Osteocyte (in vitro differentiated cells): ENCODE measurements at regions not wholly inside any gene's neighbourhood (a gene's known extent, or its start where the extent isn't known, plus 50 kb on each side); places are given as distances from the start of the nearest gene placed in this dataset.
"Not testable (repeated sequence)": the region's sequence is repeated elsewhere in the genome, so short reads cannot be mapped to it uniquely, and the experiment has no call there.

Experiments
- DNase-seq: peaks from one replicate; pipeline ENCODE4 v3.0.0; 2021; ENCODE audit warnings: mixed read lengths; ENCODE audit not compliant: unreplicated experiment; ENCODE audit errors: extremely low spot score
- H3K27ac Mint-ChIP-seq: one replicate; pipeline ENCODE4 v1.8.0; 2021; ENCODE audit warnings: mild to moderate bottlenecking, mixed read lengths; ENCODE audit not compliant: unreplicated experiment
- H3K27me3 Mint-ChIP-seq: one replicate; pipeline ENCODE4 v1.8.0; 2021; ENCODE audit warnings: mixed read lengths; ENCODE audit not compliant: unreplicated experiment
- H3K36me3 Mint-ChIP-seq: one replicate; pipeline ENCODE4 v1.8.0; 2021; ENCODE audit warnings: mixed read lengths; ENCODE audit not compliant: unreplicated experiment
- H3K4me1 Mint-ChIP-seq: one replicate; pipeline ENCODE4 v1.8.0; 2021; ENCODE audit warnings: mixed read lengths; ENCODE audit not compliant: unreplicated experiment
- H3K4me3 Mint-ChIP-seq: one replicate; pipeline ENCODE4 v1.8.0; 2021; ENCODE audit warnings: mild to moderate bottlenecking, moderate library complexity, mixed read lengths; ENCODE audit not compliant: unreplicated experiment
- H3K9me3 Mint-ChIP-seq: one replicate; pipeline ENCODE4 v1.8.0; 2021; ENCODE audit warnings: mixed read lengths; ENCODE audit not compliant: unreplicated experiment
- CTCF ChIP-seq: fragments of 200-600 bp; sonication (generic); IDR thresholded peaks from 2 replicates; pipeline ENCODE4 v1.5.0; 2021; ENCODE audit warnings: antibody characterized with exemption, mild to moderate bottlenecking, moderate library complexity

DNA sequence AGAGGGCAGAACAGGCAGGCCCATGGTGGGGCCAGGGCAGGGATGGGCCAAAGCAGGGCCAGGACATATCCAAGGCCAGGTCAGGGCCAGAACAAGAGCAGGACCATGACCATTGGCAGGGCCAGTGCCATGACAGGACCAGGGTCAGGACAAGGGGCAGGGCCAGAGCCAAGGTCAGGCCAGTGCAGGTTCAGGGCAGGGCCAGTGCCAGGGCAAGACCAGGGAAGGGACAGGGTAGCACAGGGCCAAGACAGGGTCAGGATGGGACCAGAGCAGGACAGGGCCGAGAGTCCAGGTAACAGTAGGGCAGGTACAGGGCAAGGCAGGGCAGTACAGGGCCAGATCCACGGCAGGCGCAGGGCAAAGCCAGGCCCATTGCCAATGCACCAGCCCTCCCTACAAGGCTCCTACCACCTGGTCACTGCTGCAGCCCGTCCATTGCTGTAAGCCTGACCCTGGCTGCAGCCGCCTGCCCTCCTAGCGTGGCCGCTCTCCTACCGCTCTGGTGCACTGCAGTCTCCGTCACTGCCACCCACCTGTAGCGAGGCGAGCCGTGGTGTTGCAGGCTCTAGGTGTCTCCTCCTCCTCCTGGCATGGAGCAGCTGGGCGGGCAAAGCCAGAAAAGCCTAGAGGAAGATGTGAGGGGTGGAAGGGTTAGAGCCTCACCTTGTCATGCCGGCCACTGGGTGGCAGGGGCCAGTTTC, 397.1 kb downstream of the GOLGA6L6 start:
- DNase-seq, H3K27me3 Mint-ChIP-seq, H3K4me3 Mint-ChIP-seq, H3K27ac Mint-ChIP-seq, H3K9me3 Mint-ChIP-seq, H3K36me3 Mint-ChIP-seq, H3K4me1 Mint-ChIP-seq: not testable (repeated sequence)

GRCh38 chr15:20142906-20143305, 398.7 kb downstream of the GOLGA6L6 start:
- H3K9me3 Mint-ChIP-seq, H3K27ac Mint-ChIP-seq, DNase-seq, H3K4me1 Mint-ChIP-seq, H3K4me3 Mint-ChIP-seq, H3K27me3 Mint-ChIP-seq, H3K36me3 Mint-ChIP-seq: not testable (repeated sequence)

DNA sequence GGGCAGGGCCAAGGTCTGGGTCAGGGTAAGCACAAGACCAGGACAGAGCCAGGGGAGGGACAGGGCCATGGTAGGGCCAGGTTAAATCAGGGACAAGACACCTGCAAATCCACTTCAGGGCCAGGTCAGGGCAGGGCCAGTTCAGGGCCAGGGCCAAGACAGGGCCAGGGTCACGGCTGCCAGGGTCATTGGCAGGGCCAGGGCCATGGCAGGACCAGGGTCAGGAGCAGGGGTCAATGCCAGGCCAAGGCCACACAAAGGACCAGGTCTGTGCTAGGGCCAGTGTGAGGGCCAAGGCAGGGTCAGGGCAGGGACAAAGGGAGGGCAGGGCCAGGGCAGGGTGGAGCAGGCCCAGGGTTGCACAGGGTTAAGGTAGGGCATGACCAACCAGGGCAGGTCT, 399.2 kb downstream of the GOLGA6L6 start:
- not testable (repeated sequence) for H3K9me3 Mint-ChIP-seq, H3K4me1 Mint-ChIP-seq, H3K4me3 Mint-ChIP-seq, H3K27me3 Mint-ChIP-seq, H3K36me3 Mint-ChIP-seq, H3K27ac Mint-ChIP-seq
- DNase-seq: peak; percentile 86

- H3K4me1 Mint-ChIP-seq, H3K4me3 Mint-ChIP-seq, H3K9me3 Mint-ChIP-seq, H3K27ac Mint-ChIP-seq, H3K36me3 Mint-ChIP-seq, H3K27me3 Mint-ChIP-seq: not testable (repeated sequence)
- DNase-seq: peak; percentile 80
These were observed 416.9 kb downstream of the GOLGA6L6 start for GRCh38 chr15:20124668-20125067.

- no peak overlapping the region for H3K4me3 Mint-ChIP-seq
- no peak overlapping the region for H3K27ac Mint-ChIP-seq
- no peak for TF ChIP-seq CTCF
- no peaks in the 10 kb centered on the region for H3K4me1 Mint-ChIP-seq
- no peaks in the 10 kb centered on the region for H3K27me3 Mint-ChIP-seq
- no peaks in the 10 kb centered on the region for H3K36me3 Mint-ChIP-seq
- no peaks in the 10 kb centered on the region for H3K9me3 Mint-ChIP-seq
- DNase-seq: peak; percentile 91
These were observed 435.6 kb downstream of the GOLGA6L6 start for GRCh38 chr15:20106026-20106425.

DNA sequence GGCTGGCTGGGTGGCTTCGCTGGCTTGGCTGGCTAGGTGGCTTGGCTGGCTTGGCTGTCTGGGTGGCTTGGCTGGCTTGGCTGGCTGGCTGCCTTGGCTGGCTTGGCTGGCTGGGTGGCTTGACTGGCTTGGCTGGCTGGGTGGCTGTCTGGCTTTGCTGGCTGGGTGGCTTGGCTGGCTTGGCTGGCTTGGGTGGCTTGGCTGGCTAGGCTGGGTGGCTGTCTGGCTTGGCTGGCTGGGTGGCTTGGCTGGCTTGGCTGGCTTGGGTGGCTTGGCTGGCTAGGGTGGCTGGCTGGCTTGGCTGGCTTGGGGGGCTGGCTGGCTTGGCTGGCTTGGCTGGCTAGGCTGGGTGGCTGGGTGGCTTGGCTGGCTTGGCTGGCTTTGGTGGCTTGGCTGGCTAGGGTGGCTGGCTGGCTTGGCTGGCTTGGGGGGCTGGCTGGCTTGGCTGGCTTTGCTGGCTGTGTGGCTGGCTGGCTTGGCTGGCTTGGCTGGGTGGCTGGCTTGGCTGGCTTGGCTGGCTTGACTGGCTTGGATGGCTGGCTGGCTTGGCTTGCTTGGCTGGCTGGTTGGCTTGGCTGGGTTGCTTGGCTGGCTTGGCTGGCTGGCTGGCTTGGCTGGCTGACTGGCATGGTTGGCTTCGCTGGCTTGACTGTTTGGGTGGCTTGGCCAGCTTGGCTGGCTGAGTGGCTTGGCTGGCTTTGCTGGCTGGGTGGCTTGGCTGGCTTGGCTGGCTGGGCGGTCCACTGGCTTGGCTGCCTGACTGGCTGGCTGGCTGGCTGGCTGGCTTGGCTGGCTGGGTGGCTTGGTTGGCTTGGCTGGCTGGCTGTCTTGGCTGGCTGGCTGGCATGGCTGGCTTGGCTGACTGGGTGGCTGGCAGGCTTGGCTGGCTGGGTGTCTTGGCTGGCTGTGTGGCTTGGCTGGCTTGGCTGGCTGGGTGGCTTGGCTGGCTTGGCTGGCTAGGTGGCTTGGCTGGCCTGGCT, 436.3 kb downstream of the GOLGA6L6 start:
- DNase-seq: peak; percentile 89
- not testable (repeated sequence) for H3K27me3 Mint-ChIP-seq, H3K36me3 Mint-ChIP-seq, H3K9me3 Mint-ChIP-seq, H3K4me1 Mint-ChIP-seq, H3K4me3 Mint-ChIP-seq, H3K27ac Mint-ChIP-seq

- peak; percentile 95 for DNase-seq
- H3K9me3 Mint-ChIP-seq, H3K4me1 Mint-ChIP-seq, H3K27me3 Mint-ChIP-seq, H3K36me3 Mint-ChIP-seq, H3K4me3 Mint-ChIP-seq, H3K27ac Mint-ChIP-seq: not testable (repeated sequence)
These were observed 437.0 kb downstream of the GOLGA6L6 start for GRCh38 chr15:20104551-20104950.

GRCh38 chr15:20102862-20103261, 438.7 kb downstream of the GOLGA6L6 start:
- DNase-seq: peak; percentile 97
- not testable (repeated sequence) for H3K9me3 Mint-ChIP-seq, H3K4me1 Mint-ChIP-seq, H3K27ac Mint-ChIP-seq, H3K36me3 Mint-ChIP-seq, H3K27me3 Mint-ChIP-seq, H3K4me3 Mint-ChIP-seq

- DNase-seq: peak; percentile 95
These were observed 439.4 kb downstream of the GOLGA6L6 start for GRCh38 chr15:20102209-20102608.

DNA sequence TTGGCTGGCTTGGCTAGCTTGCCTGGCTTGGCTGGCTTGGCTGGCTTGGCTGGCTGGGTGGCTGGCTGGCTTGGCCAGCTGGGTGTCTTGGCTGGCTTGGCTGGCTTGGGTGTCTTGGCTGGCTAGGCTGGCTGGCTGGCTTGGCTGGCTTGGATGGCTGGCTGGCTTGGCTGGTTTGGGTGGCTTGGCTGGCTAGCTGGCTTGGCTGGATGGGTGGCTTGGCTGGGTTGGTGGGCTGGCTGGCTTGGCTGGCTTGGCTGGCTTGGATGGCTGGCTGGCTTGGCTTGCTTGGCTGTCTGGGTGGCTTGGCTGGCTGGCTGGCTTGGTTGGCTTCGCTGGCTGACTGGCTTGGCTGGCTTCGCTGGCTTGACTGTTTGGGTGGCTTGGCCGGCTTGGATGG, 440.3 kb downstream of the GOLGA6L6 start:
- not testable (repeated sequence) for H3K9me3 Mint-ChIP-seq, H3K27ac Mint-ChIP-seq, H3K4me3 Mint-ChIP-seq, H3K36me3 Mint-ChIP-seq, DNase-seq, H3K27me3 Mint-ChIP-seq, H3K4me1 Mint-ChIP-seq

More at GRCh38 chr15:20102209-20102608, 439.4 kb downstream of the GOLGA6L6 start:
- H3K4me3 Mint-ChIP-seq, H3K27me3 Mint-ChIP-seq, H3K36me3 Mint-ChIP-seq, H3K9me3 Mint-ChIP-seq, H3K4me1 Mint-ChIP-seq, H3K27ac Mint-ChIP-seq: not testable (repeated sequence)

DNA sequence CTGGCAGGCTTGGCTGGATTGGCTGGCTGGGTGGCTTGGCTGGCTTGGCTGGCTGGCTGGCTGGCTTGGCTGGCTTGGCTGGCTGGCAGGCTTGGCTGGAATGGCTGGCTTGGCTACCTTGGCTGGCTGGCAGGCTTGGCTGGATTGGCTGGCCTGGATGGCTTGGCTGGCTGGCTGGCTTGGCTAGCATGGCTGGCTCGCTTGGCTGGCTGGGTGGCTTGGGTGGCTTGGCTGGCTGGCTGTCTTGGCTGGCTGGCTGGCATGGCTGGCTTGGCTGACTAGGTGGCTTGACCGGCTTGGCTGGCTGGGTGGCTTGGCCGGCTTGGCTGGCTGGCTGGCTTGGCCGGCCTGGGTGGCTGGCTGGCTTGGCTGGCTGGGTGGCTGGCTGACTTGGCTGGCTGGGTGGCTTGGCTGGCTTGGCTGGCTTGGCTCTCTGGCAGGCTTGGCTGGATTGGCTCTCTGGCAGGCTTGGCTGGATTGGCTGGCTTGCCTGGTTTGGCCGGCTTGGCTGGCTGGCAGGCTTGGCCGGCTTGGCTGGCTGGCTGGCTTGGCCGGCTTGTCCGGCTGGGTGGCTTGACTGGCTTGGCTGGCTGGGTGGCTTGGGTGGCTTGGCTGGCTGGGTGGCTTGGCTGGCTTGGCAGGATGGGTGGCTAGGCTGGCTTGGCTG, 440.9 kb downstream of the GOLGA6L6 start:
- not testable (repeated sequence) for H3K4me1 Mint-ChIP-seq, H3K36me3 Mint-ChIP-seq

More for the DNA sequence above, 440.9 kb downstream of the GOLGA6L6 start:
- not testable (repeated sequence) for DNase-seq, H3K27ac Mint-ChIP-seq, H3K9me3 Mint-ChIP-seq, H3K27me3 Mint-ChIP-seq, H3K4me3 Mint-ChIP-seq
